C4-2B (cell line): ENCODE measurements at regions not wholly inside any gene's neighbourhood (a gene's known extent, or its start where the extent isn't known, plus 50 kb on each side); places are given as distances from the start of the nearest gene placed in this dataset.

Experiments used
- H3K27ac ChIP-seq: fragments of 450-650 bp; 2 replicates; pipeline ENCODE4 v1.5.1; 2017
- ZFX ChIP-seq: fragments of 450-650 bp; IDR thresholded peaks from 2 replicates; pipeline ENCODE4 v1.6.1; 2017
- TF ChIP-seq, protein P1 (sequence below): fragments of 450-650 bp; conservative IDR thresholded peaks from 2 replicates; pipeline ENCODE4 v1.5.1; 2017; ENCODE audit warnings: mild to moderate bottlenecking

DNA sequence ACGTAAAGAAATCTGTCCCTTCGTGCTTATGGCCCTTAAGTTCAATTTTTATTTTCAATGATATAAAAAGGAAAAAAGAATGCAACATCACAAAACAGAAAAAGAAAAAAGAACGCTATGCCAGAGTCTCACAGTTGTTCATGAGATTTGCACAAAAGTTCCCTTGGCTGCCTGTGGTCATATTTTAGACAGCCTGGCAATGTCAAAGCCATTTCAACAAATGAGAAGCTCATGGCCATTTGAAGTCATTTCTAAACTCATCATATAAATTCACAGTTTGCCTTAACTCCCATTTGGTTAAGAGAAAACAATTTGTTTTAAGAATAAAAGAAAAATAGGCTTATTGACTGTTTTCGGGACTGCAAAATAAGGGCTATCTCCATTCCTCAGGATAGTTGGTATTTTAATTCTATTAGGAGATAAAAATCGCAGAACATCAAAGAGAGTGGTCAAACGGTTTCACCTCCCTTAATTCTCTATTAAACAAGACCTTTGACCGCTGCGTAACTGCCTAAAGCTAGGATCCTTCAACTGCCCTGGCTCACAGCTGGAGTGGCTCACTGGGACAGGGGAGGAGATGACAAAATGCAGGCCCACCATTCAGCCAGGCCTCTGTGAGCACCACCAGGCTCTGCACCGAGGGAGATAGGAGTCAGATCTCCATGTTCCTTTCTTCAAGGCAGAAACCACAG, 119.2 kb upstream of the DAAM1 start:
- TF ChIP-seq, protein P1, sequence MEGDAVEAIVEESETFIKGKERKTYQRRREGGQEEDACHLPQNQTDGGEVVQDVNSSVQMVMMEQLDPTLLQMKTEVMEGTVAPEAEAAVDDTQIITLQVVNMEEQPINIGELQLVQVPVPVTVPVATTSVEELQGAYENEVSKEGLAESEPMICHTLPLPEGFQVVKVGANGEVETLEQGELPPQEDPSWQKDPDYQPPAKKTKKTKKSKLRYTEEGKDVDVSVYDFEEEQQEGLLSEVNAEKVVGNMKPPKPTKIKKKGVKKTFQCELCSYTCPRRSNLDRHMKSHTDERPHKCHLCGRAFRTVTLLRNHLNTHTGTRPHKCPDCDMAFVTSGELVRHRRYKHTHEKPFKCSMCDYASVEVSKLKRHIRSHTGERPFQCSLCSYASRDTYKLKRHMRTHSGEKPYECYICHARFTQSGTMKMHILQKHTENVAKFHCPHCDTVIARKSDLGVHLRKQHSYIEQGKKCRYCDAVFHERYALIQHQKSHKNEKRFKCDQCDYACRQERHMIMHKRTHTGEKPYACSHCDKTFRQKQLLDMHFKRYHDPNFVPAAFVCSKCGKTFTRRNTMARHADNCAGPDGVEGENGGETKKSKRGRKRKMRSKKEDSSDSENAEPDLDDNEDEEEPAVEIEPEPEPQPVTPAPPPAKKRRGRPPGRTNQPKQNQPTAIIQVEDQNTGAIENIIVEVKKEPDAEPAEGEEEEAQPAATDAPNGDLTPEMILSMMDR: no peak
- no peak for TF ChIP-seq ZFX
- no peak overlapping the region for H3K27ac ChIP-seq

DNA sequence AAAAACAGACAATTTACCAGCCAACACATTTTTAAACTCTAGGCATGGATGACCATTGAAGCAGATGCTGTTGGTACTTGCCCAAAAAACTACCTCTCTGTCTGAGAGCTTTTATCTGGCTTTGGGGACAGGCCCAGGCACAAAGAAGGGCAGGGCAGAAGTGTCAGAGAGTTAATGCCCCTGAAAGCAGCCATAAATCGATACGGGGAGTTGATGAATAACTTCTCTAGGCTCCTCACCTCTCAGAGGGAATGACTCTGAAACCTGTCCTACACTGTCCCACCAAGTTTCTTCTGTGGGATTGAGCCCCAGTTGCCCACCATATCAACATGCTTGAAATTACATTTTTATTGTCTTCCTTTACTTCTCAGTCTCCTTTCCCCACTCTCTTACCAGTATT, 113.0 kb upstream of the DAAM1 start:
- H3K27ac ChIP-seq: no peak overlapping the region
- TF ChIP-seq, protein P1: no peak
- no peak for TF ChIP-seq ZFX

DNA sequence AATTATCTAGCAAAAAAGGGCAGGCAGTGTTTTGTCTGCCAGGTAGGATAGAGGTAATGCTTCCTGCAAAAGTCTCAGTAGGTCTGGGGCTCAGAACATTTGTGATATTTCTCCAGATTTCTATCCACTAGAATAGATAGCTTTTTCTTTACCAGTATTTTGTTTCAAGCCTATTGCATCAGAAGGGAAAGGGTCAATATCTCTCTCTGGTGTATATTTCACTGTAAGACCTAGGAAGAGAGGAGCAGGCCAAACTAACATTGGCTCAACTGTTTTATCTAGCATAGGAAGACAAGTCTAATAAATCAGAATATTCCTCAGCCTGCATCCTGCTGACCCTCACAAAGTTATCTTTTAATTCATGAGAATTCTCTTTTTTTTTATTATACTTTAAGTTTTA, 106.7 kb upstream of the DAAM1 start:
- no peak overlapping the region for H3K27ac ChIP-seq
- TF ChIP-seq, protein P1: no peak
- no peak for TF ChIP-seq ZFX

DNA sequence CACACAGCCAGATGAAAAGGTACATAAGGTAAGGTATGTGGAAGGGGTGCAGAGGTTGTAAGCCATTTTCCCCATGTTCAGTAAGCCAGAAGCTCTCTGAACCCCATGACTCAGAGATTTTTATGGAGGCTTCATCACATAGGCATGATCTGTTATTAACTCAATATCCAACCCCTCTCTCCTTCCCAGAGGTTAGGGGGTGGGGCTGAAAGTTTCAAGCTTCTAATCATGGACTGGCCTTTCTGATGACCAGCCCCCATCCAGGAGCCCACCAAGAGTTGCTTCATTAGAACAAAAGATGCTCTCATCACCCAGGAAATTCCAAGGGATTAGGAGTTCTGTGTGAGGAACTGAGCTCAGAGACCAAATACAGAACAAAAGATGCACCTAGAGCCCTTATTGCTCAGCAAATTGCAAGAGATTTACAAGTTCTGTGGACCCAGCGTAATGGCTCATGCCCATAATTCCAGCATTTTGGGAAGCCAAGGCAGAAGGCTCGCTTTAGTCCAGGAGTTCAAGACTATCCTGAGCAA, 103.2 kb upstream of the DAAM1 start:
- H3K27ac ChIP-seq: no peak overlapping the region
- TF ChIP-seq ZFX: no peak
- TF ChIP-seq, protein P1: no peak

DNA sequence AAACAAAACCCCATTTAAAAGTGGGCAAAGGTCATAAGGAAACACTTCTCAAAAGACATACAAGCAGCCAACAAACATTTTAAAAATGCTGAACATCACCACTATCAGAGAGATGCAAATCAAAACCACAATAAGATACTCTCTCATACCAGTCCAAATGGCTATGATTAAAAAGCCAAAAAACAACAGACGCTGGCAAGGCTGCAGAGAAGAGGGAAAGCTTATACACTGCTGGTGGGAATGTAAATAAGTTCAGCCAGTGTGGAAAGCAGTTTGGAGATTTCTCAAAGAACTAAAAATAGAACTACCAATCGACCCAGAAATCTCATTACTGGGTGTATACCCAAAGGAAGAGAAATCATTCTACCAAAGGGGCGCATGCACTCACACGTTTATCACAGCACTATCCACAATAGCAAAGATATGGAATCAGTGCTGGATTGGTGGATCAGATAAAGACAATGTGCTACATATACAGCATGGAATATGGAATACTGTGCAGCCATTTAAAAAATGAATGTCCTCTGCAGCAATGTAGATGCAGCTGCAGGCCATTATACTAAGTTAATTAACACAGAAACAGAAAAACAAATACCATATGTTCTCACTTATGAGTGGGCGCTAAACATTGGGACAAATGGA, 102.1 kb upstream of the DAAM1 start:
- no peak overlapping the region for H3K27ac ChIP-seq
- TF ChIP-seq ZFX: no peak
- TF ChIP-seq, protein P1: no peak

DNA sequence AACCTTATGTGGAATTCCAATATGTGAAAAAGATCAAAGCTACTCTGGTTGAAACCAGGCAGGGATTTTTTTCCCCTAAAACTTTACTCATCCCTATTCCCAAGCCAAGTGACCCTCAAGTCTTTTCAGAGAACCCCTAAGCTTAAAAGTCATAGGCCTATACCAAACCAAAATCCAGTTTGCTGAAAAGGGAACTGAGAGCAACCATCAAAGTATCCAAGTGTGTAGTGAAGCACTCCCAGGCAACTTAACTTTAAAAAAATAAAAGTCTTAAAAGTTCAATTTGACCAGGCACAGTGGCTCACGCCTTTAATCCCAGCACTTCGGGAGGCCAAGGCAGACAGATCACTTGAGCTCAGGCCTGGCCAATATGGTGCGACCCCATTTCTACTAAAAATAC, 101.2 kb upstream of the DAAM1 start:
- TF ChIP-seq, protein P1: no peak
- no peak for TF ChIP-seq ZFX
- H3K27ac ChIP-seq: no peak overlapping the region

DNA sequence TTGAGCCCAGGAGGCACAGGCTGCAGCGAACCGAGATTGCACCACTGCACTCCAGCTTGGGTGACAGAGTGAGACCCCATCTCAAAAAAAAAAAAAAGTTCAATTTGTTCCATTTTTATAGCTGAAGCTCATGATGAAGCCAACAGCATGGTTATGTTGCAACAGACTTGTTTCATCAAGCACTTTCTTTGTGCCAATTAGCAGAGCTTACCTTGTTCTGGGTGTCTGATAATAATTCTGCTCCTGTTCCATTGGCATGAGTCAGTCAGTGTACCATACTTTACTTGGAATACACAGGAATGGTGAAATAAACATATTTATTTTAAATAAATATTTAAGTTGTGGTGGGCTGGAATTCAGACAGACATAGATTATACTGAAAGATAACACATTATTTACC, 100.8 kb upstream of the DAAM1 start:
- TF ChIP-seq ZFX: no peak
- TF ChIP-seq, protein P1: no peak
- H3K27ac ChIP-seq: no peak overlapping the region
